Nephron (organoid): ENCODE measurements at regions not wholly inside any gene's neighbourhood (a gene's known extent, or its start where the extent isn't known, plus 50 kb on each side); places are given as distances from the start of the nearest gene placed in this dataset.
"Not testable (repeated sequence)": the region's sequence is repeated elsewhere in the genome, so short reads cannot be mapped to it uniquely, and the experiment has no call there.

Experiments
- H3K27ac Mint-ChIP-seq, 3 experiments: 2 replicates each; pipeline ENCODE4 v1.8.0; 2020; ENCODE audit warnings: mixed read lengths in 3 of 3, mild to moderate bottlenecking in 2 of 3, moderate library complexity in 1 of 3
- H3K27me3 Mint-ChIP-seq: 2 replicates; pipeline ENCODE4 v1.8.0; 2021; ENCODE audit warnings: low read depth, mild to moderate bottlenecking, moderate library complexity, mixed read lengths
- H3K36me3 Mint-ChIP-seq: 2 replicates; pipeline ENCODE4 v1.8.0; 2020; ENCODE audit warnings: low read depth, mixed read lengths
- H3K4me1 Mint-ChIP-seq: 2 replicates; pipeline ENCODE4 v1.8.0; 2020; ENCODE audit warnings: mixed read lengths
- H3K4me3 Mint-ChIP-seq, 3 experiments: 2 replicates each; pipeline ENCODE4 v1.8.0; 2020; ENCODE audit warnings: mild to moderate bottlenecking in 3 of 3, mixed read lengths in 3 of 3, moderate library complexity in 2 of 3
- H3K9me3 Mint-ChIP-seq: 2 replicates; pipeline ENCODE4 v1.8.0; 2020; ENCODE audit warnings: mixed read lengths
- CTCF ChIP-seq, 3 experiments: fragments of 200-600 bp; sonication (generic); IDR thresholded peaks; one replicate each; pipeline ENCODE4 v1.5.0; 2021; ENCODE audit warnings: antibody characterized with exemption in 3 of 3; ENCODE audit not compliant: unreplicated experiment in 3 of 3

- peaks cover 3% of the 10 kb centered on the region for H3K36me3 Mint-ChIP-seq
- H3K4me1 Mint-ChIP-seq = no peaks in the 10 kb centered on the region
- H3K27me3 Mint-ChIP-seq = no peaks in the 10 kb centered on the region
- H3K27ac Mint-ChIP-seq = no peak overlapping the region
- H3K9me3 Mint-ChIP-seq = peaks cover 74% of the 10 kb centered on the region
- TF ChIP-seq CTCF (IDR thresholded peaks at IDR 0.05; ENCODE audit: unreplicated experiment in 3 of 3) = no peak
- H3K4me3 Mint-ChIP-seq = no peak overlapping the region
Measured at GRCh38 chr20:30511322-30512030, 746.0 kb upstream of the DEFB115 start.

DNA sequence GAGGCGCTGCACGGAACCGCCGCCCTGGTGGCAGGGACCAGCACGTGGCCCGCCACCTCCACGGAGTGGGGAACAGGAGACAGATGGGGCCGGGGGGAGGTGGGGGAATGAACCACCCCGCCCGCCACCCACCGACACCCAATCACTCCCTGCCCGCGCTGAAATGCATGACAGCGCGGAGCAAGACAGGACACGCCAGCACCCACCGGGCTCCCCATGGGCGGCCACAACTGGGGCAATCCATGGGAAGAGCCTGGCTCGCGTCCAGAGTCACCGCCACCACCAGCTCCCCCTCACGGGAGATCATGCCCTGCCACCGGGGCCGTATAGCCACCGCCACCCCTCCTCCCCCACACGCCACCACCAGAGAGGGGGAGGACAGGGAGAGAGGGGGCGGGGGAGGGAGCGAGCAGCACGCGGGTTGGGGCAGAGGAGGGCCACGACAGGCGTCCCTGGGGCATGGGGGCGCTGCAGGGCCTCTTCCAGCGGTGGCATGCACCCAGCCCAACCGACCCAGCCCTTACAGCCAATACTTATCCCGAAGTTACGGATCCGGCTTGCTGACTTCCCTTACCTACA, 744.3 kb upstream of the DEFB115 start:
- no peaks in the 10 kb centered on the region for H3K27me3 Mint-ChIP-seq
- no peak overlapping the region for H3K4me3 Mint-ChIP-seq
- H3K36me3 Mint-ChIP-seq = peaks cover 3% of the 10 kb centered on the region
- no peaks in the 10 kb centered on the region for H3K4me1 Mint-ChIP-seq
- H3K27ac Mint-ChIP-seq = no peak overlapping the region
- no peak for TF ChIP-seq CTCF (IDR thresholded peaks at IDR 0.05; ENCODE audit: unreplicated experiment in 3 of 3)
- peaks cover 68% of the 10 kb centered on the region for H3K9me3 Mint-ChIP-seq

- H3K4me3 Mint-ChIP-seq, H3K36me3 Mint-ChIP-seq, H3K27me3 Mint-ChIP-seq, H3K27ac Mint-ChIP-seq, H3K4me1 Mint-ChIP-seq: not testable (repeated sequence)
- peaks cover 47% of the 10 kb centered on the region for H3K9me3 Mint-ChIP-seq
Measured at GRCh38 chr20:30515915-30516314, 741.5 kb upstream of the DEFB115 start.

DNA sequence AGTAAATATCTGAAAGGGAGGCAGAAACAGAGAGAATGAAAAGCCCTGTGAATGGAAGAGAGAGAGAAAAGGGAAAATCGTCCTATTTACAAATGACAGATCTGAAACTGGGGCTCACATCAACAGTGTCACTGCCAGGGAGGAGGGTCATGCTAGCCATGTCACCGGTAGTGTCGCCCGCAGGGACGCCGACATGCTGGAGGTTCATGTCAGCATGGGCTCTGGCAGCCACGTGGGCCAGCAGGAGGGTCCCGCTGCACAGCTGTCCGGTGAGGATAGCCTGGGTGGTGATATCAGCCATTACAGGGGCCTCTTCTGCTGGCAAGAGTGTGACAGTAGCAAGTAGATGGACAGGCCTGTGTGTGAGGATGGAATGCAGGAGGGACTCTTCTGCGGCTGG, 738.6 kb upstream of the DEFB115 start:
- not testable (repeated sequence) for H3K4me1 Mint-ChIP-seq, H3K4me3 Mint-ChIP-seq, H3K36me3 Mint-ChIP-seq, H3K27me3 Mint-ChIP-seq, H3K27ac Mint-ChIP-seq
- peaks cover 41% of the 10 kb centered on the region for H3K9me3 Mint-ChIP-seq

GRCh38 chr20:30521686-30522415, 735.6 kb upstream of the DEFB115 start:
- not testable (repeated sequence) for H3K4me1 Mint-ChIP-seq, H3K27ac Mint-ChIP-seq, H3K27me3 Mint-ChIP-seq, H3K36me3 Mint-ChIP-seq, H3K4me3 Mint-ChIP-seq
- peaks cover 22% of the 10 kb centered on the region for H3K9me3 Mint-ChIP-seq

- not testable (repeated sequence) for H3K36me3 Mint-ChIP-seq, H3K4me1 Mint-ChIP-seq
Measured at GRCh38 chr20:30524155-30524554, 733.3 kb upstream of the DEFB115 start.

GRCh38 chr20:30524761-30525160, 732.7 kb upstream of the DEFB115 start:
- H3K4me1 Mint-ChIP-seq, H3K27me3 Mint-ChIP-seq, H3K27ac Mint-ChIP-seq, H3K4me3 Mint-ChIP-seq, H3K36me3 Mint-ChIP-seq: not testable (repeated sequence)
- H3K9me3 Mint-ChIP-seq = peaks cover 30% of the 10 kb centered on the region

More at GRCh38 chr20:30524155-30524554, 733.3 kb upstream of the DEFB115 start:
- not testable (repeated sequence) for H3K4me3 Mint-ChIP-seq, H3K27me3 Mint-ChIP-seq, H3K27ac Mint-ChIP-seq
- H3K9me3 Mint-ChIP-seq = peaks cover 27% of the 10 kb centered on the region

DNA sequence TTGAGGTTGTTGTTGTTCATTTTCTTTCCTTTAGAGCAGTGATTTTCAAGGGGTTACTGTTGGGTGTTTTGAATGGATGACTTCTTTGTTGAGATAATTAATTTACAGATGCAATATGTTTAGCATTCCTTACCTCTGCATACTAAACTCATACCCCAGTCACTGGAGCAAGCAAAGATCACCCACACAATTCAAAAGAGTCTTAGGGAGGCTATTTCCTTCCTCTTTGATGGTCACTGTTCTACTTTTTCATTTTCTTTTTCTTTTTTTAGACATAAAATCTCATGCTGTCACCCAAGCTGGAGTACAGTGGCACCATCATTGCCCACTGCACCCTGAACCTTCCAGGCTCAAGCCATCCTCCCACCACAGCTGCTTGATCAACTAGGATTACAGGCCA, 723.8 kb upstream of the DEFB115 start:
- H3K4me3 Mint-ChIP-seq, H3K27me3 Mint-ChIP-seq, H3K4me1 Mint-ChIP-seq, H3K36me3 Mint-ChIP-seq, H3K27ac Mint-ChIP-seq: not testable (repeated sequence)
- H3K9me3 Mint-ChIP-seq = peaks cover 22% of the 10 kb centered on the region

DNA sequence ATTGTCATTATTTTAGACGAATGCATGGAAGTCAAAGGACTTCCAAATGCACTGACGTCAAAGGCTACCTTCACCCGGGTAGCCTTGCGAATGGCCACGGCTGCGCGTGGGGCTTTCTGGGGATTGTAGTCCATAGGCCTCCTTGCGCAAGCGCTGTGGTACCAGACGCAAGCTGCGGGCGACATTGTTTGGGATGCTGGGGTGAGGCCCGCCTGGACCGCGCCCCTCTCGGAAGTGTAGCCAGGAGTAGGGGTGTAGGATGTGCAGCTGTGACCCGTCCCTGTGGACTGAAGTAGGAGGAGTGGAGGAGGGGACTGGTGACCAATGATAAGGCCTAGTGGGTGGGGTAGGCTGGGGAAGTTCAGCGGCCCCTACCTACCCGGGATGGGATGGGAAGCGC, 720.0 kb upstream of the DEFB115 start:
- H3K36me3 Mint-ChIP-seq, H3K27me3 Mint-ChIP-seq, H3K27ac Mint-ChIP-seq, H3K4me1 Mint-ChIP-seq, H3K4me3 Mint-ChIP-seq: not testable (repeated sequence)
- H3K9me3 Mint-ChIP-seq = peaks cover 27% of the 10 kb centered on the region

- H3K4me1 Mint-ChIP-seq, H3K27ac Mint-ChIP-seq, H3K4me3 Mint-ChIP-seq, H3K36me3 Mint-ChIP-seq, H3K27me3 Mint-ChIP-seq: not testable (repeated sequence)
- peaks cover 32% of the 10 kb centered on the region for H3K9me3 Mint-ChIP-seq
Measured at GRCh38 chr20:30540330-30541069, 717.0 kb upstream of the DEFB115 start.

DNA sequence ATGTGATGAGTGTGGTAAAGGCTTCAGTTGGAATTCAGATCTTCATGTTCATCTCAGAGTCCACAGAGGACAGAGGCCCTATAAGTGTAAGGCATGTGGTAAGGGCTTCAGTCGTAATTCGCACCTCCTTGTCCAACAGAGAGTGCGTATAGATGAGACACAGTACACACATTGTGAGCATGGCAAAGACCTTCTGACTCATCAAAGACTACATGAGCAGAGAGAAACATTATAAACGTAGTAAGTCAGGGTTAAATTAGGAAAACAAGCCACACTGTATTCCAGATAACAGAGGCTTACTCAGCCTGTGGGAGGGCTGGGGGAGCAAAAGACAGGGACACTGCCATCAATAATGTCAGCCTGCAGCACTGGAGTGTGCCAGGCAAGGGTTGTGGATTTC, 706.2 kb upstream of the DEFB115 start:
- H3K27me3 Mint-ChIP-seq, H3K4me1 Mint-ChIP-seq, H3K36me3 Mint-ChIP-seq, H3K4me3 Mint-ChIP-seq, H3K27ac Mint-ChIP-seq: not testable (repeated sequence)
- peaks cover 40% of the 10 kb centered on the region for H3K9me3 Mint-ChIP-seq

- not testable (repeated sequence) for H3K27ac Mint-ChIP-seq, H3K4me1 Mint-ChIP-seq, H3K27me3 Mint-ChIP-seq, H3K36me3 Mint-ChIP-seq, H3K4me3 Mint-ChIP-seq
- peaks cover 15% of the 10 kb centered on the region for H3K9me3 Mint-ChIP-seq
Measured at GRCh38 chr20:30556797-30557196, 700.7 kb upstream of the DEFB115 start.
